B cell (primary cell): ENCODE measurements at regions not wholly inside any gene's neighbourhood (a gene's known extent, or its start where the extent isn't known, plus 50 kb on each side); places are given as distances from the start of the nearest gene placed in this dataset.

Experiments
- ATAC-seq: fragments of 200-7000 bp; cut with Tn5 transposase; one replicate; pipeline ENCODE4 v1.10.0; 2021; ENCODE audit warnings: low read depth, mild to moderate bottlenecking, moderate number of reproducible peaks, moderate library complexity
- CTCF ChIA-PET: fragments of 350-600 bp; sonication (Branson Sonifier 250); formaldehyde crosslinking; loops from one replicate; lab custom pipeline; 2021; ENCODE audit warnings: antibody characterized with exemption, inconsistent platforms; lab: Charles Lee
- POLR2A ChIA-PET: fragments of 350-600 bp; sonication (Branson Sonifier 250); formaldehyde crosslinking; loops from one replicate; lab custom pipeline; 2021; ENCODE audit warnings: antibody characterized with exemption; lab: Charles Lee
- DNase-seq: peaks from one replicate; pipeline ENCODE4 v3.0.0; 2013
- H2AFZ ChIP-seq: 2 replicates; pipeline ENCODE4 v1.6.1; 2012; ENCODE audit warnings: mild to moderate bottlenecking, low read depth, low read length; ENCODE audit not compliant: insufficient read depth, poor library complexity, severe bottlenecking
- H3K27ac ChIP-seq, 2 donors: 1 replicate in 1 of 2; 2 replicates in 1 of 2; pipeline ENCODE4 v1.5.1; 2012 to 2013; ENCODE audit warnings: low read length in 2 of 2, mild to moderate bottlenecking in 2 of 2, moderate library complexity in 1 of 2
- H3K27me3 ChIP-seq, 4 experiments: fragments of 200-600 bp in 1 of 4; sonication (generic) in 1 of 4; replicated peaks in 1 of 4; 1 replicate in 2 of 4; 2 replicates in 2 of 4; pipeline versions ENCODE4 v1.6.1 to v1.7.0; 2013 to 2016; ENCODE audit warnings: low read length in 3 of 4, mild to moderate bottlenecking in 2 of 4, mixed read lengths in 1 of 4, moderate library complexity in 1 of 4; ENCODE audit not compliant: insufficient read depth in 4 of 4, control insufficient read depth in 3 of 4; ENCODE audit errors: control extremely low read depth in 1 of 4
- H3K36me3 ChIP-seq, 2 experiments: replicated peaks in 1 of 2; 1 replicate in 1 of 2; 2 replicates in 1 of 2; pipeline versions ENCODE4 v1.6.1 to v1.7.1; 2013; ENCODE audit warnings: low read length in 1 of 2; ENCODE audit not compliant: insufficient read depth in 2 of 2, control insufficient read depth in 1 of 2; ENCODE audit errors: control extremely low read depth in 1 of 2, extremely low read depth in 1 of 2
- H3K4me1 ChIP-seq, 2 donors: fragments of 200-600 bp in 1 of 2; sonication (generic) in 1 of 2; 1 replicate in 1 of 2; 2 replicates in 1 of 2; pipeline versions ENCODE4 v1.5.1 to v1.6.1; 2013 to 2017; ENCODE audit warnings: low read length in 2 of 2; ENCODE audit not compliant: control insufficient read depth in 2 of 2, insufficient read depth in 2 of 2
- H3K4me2 ChIP-seq: replicated peaks from 2 replicates; pipeline ENCODE3; 2012; ENCODE audit warnings: mild to moderate bottlenecking, low read depth, low read length; ENCODE audit not compliant: poor library complexity, severe bottlenecking
- H3K4me3 ChIP-seq, 5 experiments: fragments of 200-600 bp in 1 of 5; sonication (generic) in 1 of 5; 1 replicate in 3 of 5; 2 replicates in 2 of 5; pipeline versions ENCODE4 v1.5.1 to v1.7.0; 2011 to 2016; ENCODE audit warnings: low read length in 4 of 5, mild to moderate bottlenecking in 4 of 5, low read depth in 2 of 5, control low read depth in 1 of 5, moderate library complexity in 1 of 5; ENCODE audit not compliant: insufficient read depth in 1 of 5; ENCODE audit errors: control extremely low read depth in 1 of 5, extremely low read depth in 1 of 5
- H3K79me2 ChIP-seq: fragments of 200-600 bp; sonication (generic); one replicate; pipeline ENCODE4 v1.6.0; 2016; ENCODE audit warnings: low read length; ENCODE audit not compliant: control insufficient read depth, insufficient read depth
- H3K9ac ChIP-seq: fragments of 200-600 bp; sonication (generic); 2 replicates; pipeline ENCODE4 v1.6.1; 2017; ENCODE audit warnings: mild to moderate bottlenecking, low read length, moderate library complexity
- H3K9me3 ChIP-seq, 3 donors: one replicate each; pipeline versions ENCODE4 v1.6.1 to v1.7.1; 2013; ENCODE audit warnings: low read length in 2 of 3; ENCODE audit not compliant: control insufficient read depth in 2 of 3, insufficient read depth in 1 of 3; ENCODE audit errors: control extremely low read depth in 1 of 3
- H4K20me1 ChIP-seq: 2 replicates; pipeline ENCODE4 v1.6.0; 2012; ENCODE audit warnings: mild to moderate bottlenecking, low read length; ENCODE audit not compliant: insufficient read depth, control insufficient read depth, poor library complexity, severe bottlenecking
- H3K27ac Mint-ChIP-seq: one replicate; pipeline ENCODE4 v1.8.0; 2021; ENCODE audit warnings: mixed read lengths
- H3K27me3 Mint-ChIP-seq: one replicate; pipeline ENCODE4 v1.8.0; 2021; ENCODE audit warnings: mixed read lengths
- H3K4me1 Mint-ChIP-seq: one replicate; pipeline ENCODE4 v1.8.0; 2021; ENCODE audit warnings: mixed read lengths
- H3K4me3 Mint-ChIP-seq: one replicate; pipeline ENCODE4 v1.8.0; 2021; ENCODE audit warnings: mixed read lengths
- H3K9me3 Mint-ChIP-seq: one replicate; pipeline ENCODE4 v1.8.0; 2022; ENCODE audit warnings: mixed read lengths; ENCODE audit not compliant: insufficient read depth
- CTCF ChIP-seq: fragments of 200-600 bp; IDR thresholded peaks from one replicate; pipeline ENCODE4 v1.8.0; 2022; ENCODE audit warnings: antibody characterized with exemption, mild to moderate bottlenecking
- EZH2 ChIP-seq: IDR thresholded peaks from 2 replicates; pipeline ENCODE4 v1.6.1; 2012; ENCODE audit warnings: borderline replicate concordance, low read depth, mild to moderate bottlenecking, moderate library complexity, low read length; ENCODE audit not compliant: insufficient read depth, poor library complexity, severe bottlenecking
- WGBS: methylation state at CpG from one replicate; pipeline ENCODE4 v1.1.5; 2013; ENCODE audit warnings: missing lambda C conversion rate; ENCODE audit not compliant: insufficient coverage; 5-methylcytosine and 5-hydroxymethylcytosine counted together
- intact Hi-C: fragments of 100-400 bp; cut with micrococcal nuclease; formaldehyde crosslinking; loops from one replicate; pipeline ENCODE4 v1.10.0; 2022

DNA sequence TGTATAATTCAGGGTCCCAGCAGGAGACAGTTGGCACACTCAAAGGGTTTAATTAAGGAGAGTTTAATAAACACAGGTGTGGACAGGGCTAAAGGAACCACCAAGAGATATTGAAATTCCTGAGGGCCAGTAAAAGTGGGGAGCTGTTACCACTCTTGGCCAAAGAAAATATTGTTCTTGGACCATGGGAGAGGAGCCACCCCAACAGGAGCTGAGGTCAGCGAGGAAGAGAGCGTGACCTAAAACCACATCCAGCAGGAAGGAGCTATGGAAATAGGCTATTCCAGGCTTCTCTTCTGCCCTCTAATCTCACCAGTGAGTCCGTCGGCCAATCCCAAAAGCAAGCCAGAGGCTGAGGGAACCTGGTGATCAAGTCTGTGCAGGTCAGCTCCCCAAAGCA is 390.8 kb downstream of the MED13L start:
- Histone ChIP-seq H4K20me1 (no peaks in the 10 kb centered on the region), H3K9me3 (no peaks in the 10 kb centered on the region), H3K27ac (no peak overlapping the region), H3K79me2 (no peaks in the 10 kb centered on the region), H3K4me1 (no peaks in the 10 kb centered on the region), H3K9ac (no peak overlapping the region), H3K4me3 (no peak overlapping the region), H3K27me3 (peaks cover 0 to 8% (median 3%) of the 10 kb centered on the region in 4 experiments), H3K4me2 (no peak overlapping the region), H3K36me3 (no peaks in the 10 kb centered on the region), H2AFZ (no peak overlapping the region)
- ChIA-PET CTCF (no interaction called here), POLR2A (no interaction called here)
- no peak overlapping the region for H3K27ac Mint-ChIP-seq
- TF ChIP-seq EZH2 = no peak
- TF ChIP-seq CTCF = no peak
- H3K27me3 Mint-ChIP-seq = peaks cover 24% of the 10 kb centered on the region
- H3K4me3 Mint-ChIP-seq = no peak overlapping the region
- DNase-seq (no peak), ATAC-seq (no peak)
- H3K4me1 Mint-ChIP-seq = no peaks in the 10 kb centered on the region
- 78% methylated on average over 4 of the region's 4 CpGs for WGBS
- intact Hi-C loops = no loop called here
- no peaks in the 10 kb centered on the region for H3K9me3 Mint-ChIP-seq

DNA sequence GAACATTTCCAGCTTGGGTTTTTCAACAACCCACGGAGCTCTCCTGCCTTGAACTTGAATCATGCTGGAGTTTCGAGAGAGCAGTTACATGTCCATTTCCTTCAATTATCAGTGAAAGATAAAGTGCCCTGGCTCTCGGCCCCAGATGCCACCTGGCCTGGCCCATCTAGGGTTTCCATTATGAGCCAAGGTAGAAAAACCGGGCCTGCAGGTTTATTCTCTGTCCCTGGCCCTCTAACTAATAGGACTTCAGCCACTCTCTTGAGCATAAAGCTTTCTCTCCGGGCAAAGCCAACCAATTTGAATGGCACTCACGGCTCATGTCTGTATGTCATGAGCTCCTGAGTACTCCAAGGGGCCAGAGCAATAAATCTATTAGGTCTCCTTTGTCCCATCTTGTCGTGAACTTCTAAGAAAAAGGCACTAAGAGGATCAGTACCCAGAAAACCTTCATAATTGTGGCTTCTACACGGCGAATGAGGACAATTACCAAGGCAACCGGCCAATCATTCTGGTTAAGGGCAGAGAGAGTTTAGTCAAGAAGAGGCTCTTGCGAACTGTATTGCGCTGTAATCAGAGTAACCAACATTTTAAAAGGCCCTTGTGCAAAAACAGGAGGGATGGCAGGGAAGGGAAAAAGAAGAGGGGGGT is 392.3 kb downstream of the MED13L start:
- 88% methylated on average over 12 of the region's 12 CpGs for WGBS
- Histone ChIP-seq H3K36me3 (no peaks in the 10 kb centered on the region), H3K4me2 (no peak overlapping the region), H3K79me2 (no peaks in the 10 kb centered on the region), H4K20me1 (no peaks in the 10 kb centered on the region), H3K9ac (no peak overlapping the region), H3K27ac (no peak overlapping the region), H3K4me3 (no peak overlapping the region), H3K9me3 (no peaks in the 10 kb centered on the region), H2AFZ (no peak overlapping the region), H3K27me3 (peaks cover 0 to 8% (median 3%) of the 10 kb centered on the region in 4 experiments), H3K4me1 (no peaks in the 10 kb centered on the region)
- Mint-ChIP-seq H3K4me3 (no peak overlapping the region), H3K27me3 (peaks cover 24% of the 10 kb centered on the region), H3K4me1 (no peaks in the 10 kb centered on the region), H3K9me3 (no peaks in the 10 kb centered on the region), H3K27ac (no peak overlapping the region)
- ChIA-PET POLR2A (no interaction called here), CTCF (no interaction called here)
- DNase-seq (no peak), ATAC-seq (no peak)
- intact Hi-C loops = no loop called here
- TF ChIP-seq CTCF (no peak), EZH2 (no peak)
